HL-60 (cell line): ENCODE measurements at regions not wholly inside any gene's neighbourhood (a gene's known extent, or its start where the extent isn't known, plus 50 kb on each side); places are given as distances from the start of the nearest gene placed in this dataset.

ENCODE experiments used
- DNase-seq, 2 experiments: peaks; one replicate each; pipeline ENCODE4 v3.0.0-alpha.2; 2010 to 2020; ENCODE audit warnings: low read depth in 1 of 2, low spot score in 1 of 2
- H3K27ac ChIP-seq: fragments of 250-450 bp; sonication (Bioruptor Pico); replicated peaks from 2 replicates; pipeline ENCODE4 v1.5.1; 2020; ENCODE audit warnings: mild to moderate bottlenecking, moderate library complexity
- H3K27me3 ChIP-seq: fragments of 250-450 bp; sonication (Bioruptor Pico); 2 replicates; pipeline ENCODE4 v1.5.1; 2021; ENCODE audit warnings: mild to moderate bottlenecking, moderate library complexity; ENCODE audit not compliant: insufficient read depth, poor library complexity, severe bottlenecking
- H3K4me3 ChIP-seq: replicated peaks from 2 replicates; pipeline ENCODE4 v1.5.1; 2011; ENCODE audit warnings: mild to moderate bottlenecking, control low read depth, low read length; ENCODE audit not compliant: insufficient read depth
- CTCF ChIP-seq: IDR thresholded peaks from one replicate; pipeline ENCODE4 v1.5.1; 2011; ENCODE audit warnings: low read length, control low read depth, inconsistent platforms; ENCODE audit not compliant: insufficient read depth
- GABPA ChIP-seq: IDR thresholded peaks from 2 replicates; pipeline ENCODE4 v1.6.1; 2012; ENCODE audit warnings: low read depth
- POLR2AphosphoS5 ChIP-seq: IDR thresholded peaks from 2 replicates; pipeline ENCODE4 v1.6.1; 2012; ENCODE audit warnings: low read depth
- REST ChIP-seq: IDR thresholded peaks from 2 replicates; pipeline ENCODE4 v1.6.1; 2012; ENCODE audit warnings: low read depth; ENCODE audit not compliant: insufficient replicate concordance
- SPI1 ChIP-seq: IDR thresholded peaks from 2 replicates; pipeline ENCODE4 v1.6.1; 2012; ENCODE audit warnings: low read depth, mild to moderate bottlenecking, borderline replicate concordance

GRCh38 chr3:113064183-113064582, 73.4 kb downstream of the GTPBP8 start:
- no peak overlapping the region for H3K4me3 ChIP-seq
- no peaks in the 10 kb centered on the region for H3K27me3 ChIP-seq
- H3K27ac ChIP-seq = no peak overlapping the region
- no peak for DNase-seq
- no peak for TF ChIP-seq POLR2AphosphoS5
- no peak for TF ChIP-seq CTCF
- no peak for TF ChIP-seq REST
- no peak for TF ChIP-seq GABPA
- no peak for TF ChIP-seq SPI1

GRCh38 chr3:113065336-113065735, 74.6 kb downstream of the GTPBP8 start:
- no peak for DNase-seq
- H3K27ac ChIP-seq = no peak overlapping the region
- no peak overlapping the region for H3K4me3 ChIP-seq
- H3K27me3 ChIP-seq = peaks cover 1% of the 10 kb centered on the region
- TF ChIP-seq REST (no peak), CTCF (no peak), SPI1 (no peak), POLR2AphosphoS5 (no peak), GABPA (no peak)

GRCh38 chr3:113070072-113070640, 79.4 kb downstream of the GTPBP8 start:
- DNase-seq = no peak
- H3K27me3 ChIP-seq = peaks cover 4% of the 10 kb centered on the region
- H3K4me3 ChIP-seq = no peak overlapping the region
- no peak overlapping the region for H3K27ac ChIP-seq
- TF ChIP-seq GABPA (no peak), POLR2AphosphoS5 (no peak), CTCF (no peak), REST (no peak)
